NCI-H2107 treated with DMSO at 0.1 percent for 48 hours (cell line): ENCODE measurements at regions not wholly inside any gene's neighbourhood (a gene's known extent, or its start where the extent isn't known, plus 50 kb on each side); places are given as distances from the start of the nearest gene placed in this dataset.
"Not testable (repeated sequence)": the region's sequence is repeated elsewhere in the genome, so short reads cannot be mapped to it uniquely, and the experiment has no call there.

Experiments used
- DNase-seq: peaks from one replicate; lab custom pipeline; 2025; ENCODE audit not compliant: unreplicated experiment; lab: John Stamatoyannopoulos, UW

GRCh38 chr21:16215663-16216183 is 485.9 kb downstream of the USP25 start:
- no peak for DNase-seq

GRCh38 chr21:16216288-16216962 is 486.6 kb downstream of the USP25 start:
- no peak for DNase-seq

- DNase-seq, result no peak
Observed at GRCh38 chr21:16218682-16219343, 489.0 kb downstream of the USP25 start.

- not testable (repeated sequence) for DNase-seq
Observed at GRCh38 chr21:16224756-16225155, 495.0 kb downstream of the USP25 start.

GRCh38 chr21:16239659-16240265 is 510.0 kb downstream of the USP25 start:
- DNase-seq, result no peak

- DNase-seq, result no peak
Observed at GRCh38 chr21:16241016-16241415, 511.2 kb downstream of the USP25 start.

GRCh38 chr21:16241479-16241963 is 511.7 kb downstream of the USP25 start:
- no peak for DNase-seq

GRCh38 chr21:16243396-16243795 is 513.6 kb downstream of the USP25 start:
- DNase-seq, result no peak

GRCh38 chr21:16248705-16249104 is 518.9 kb downstream of the USP25 start:
- DNase-seq, result no peak

GRCh38 chr21:16250273-16250672 is 520.5 kb downstream of the USP25 start:
- DNase-seq, result no peak

- DNase-seq, result no peak
Observed at GRCh38 chr21:16258844-16259611, 529.2 kb downstream of the USP25 start.

- no peak for DNase-seq
Observed at GRCh38 chr21:16262091-16262490, 532.3 kb downstream of the USP25 start.

- DNase-seq, result no peak
Observed at GRCh38 chr21:16264319-16264718, 534.5 kb downstream of the USP25 start.

- no peak for DNase-seq
Observed at GRCh38 chr21:16269476-16269875, 539.7 kb downstream of the USP25 start.

GRCh38 chr21:16279731-16280581 is 550.2 kb downstream of the USP25 start:
- no peak for DNase-seq

GRCh38 chr21:16280686-16281091 is 550.9 kb downstream of the USP25 start:
- DNase-seq, result no peak

- no peak for DNase-seq
Observed at GRCh38 chr21:16283516-16283915, 553.7 kb downstream of the USP25 start.

GRCh38 chr21:16285605-16286126 is 555.9 kb downstream of the USP25 start:
- peak; percentile 86 for DNase-seq

GRCh38 chr21:16287046-16287445 is 557.3 kb downstream of the USP25 start:
- DNase-seq, result no peak

- DNase-seq, result no peak
Observed at GRCh38 chr21:16291296-16291695, 561.5 kb downstream of the USP25 start.
